GM19240 (cell line): ENCODE measurements at regions not wholly inside any gene's neighbourhood (a gene's known extent, or its start where the extent isn't known, plus 50 kb on each side); places are given as distances from the start of the nearest gene placed in this dataset.

Source experiments
- DNase-seq: peaks from one replicate; pipeline ENCODE4 v3.0.0; 2011; ENCODE audit warnings: low spot score; ENCODE audit not compliant: insufficient read length

DNA sequence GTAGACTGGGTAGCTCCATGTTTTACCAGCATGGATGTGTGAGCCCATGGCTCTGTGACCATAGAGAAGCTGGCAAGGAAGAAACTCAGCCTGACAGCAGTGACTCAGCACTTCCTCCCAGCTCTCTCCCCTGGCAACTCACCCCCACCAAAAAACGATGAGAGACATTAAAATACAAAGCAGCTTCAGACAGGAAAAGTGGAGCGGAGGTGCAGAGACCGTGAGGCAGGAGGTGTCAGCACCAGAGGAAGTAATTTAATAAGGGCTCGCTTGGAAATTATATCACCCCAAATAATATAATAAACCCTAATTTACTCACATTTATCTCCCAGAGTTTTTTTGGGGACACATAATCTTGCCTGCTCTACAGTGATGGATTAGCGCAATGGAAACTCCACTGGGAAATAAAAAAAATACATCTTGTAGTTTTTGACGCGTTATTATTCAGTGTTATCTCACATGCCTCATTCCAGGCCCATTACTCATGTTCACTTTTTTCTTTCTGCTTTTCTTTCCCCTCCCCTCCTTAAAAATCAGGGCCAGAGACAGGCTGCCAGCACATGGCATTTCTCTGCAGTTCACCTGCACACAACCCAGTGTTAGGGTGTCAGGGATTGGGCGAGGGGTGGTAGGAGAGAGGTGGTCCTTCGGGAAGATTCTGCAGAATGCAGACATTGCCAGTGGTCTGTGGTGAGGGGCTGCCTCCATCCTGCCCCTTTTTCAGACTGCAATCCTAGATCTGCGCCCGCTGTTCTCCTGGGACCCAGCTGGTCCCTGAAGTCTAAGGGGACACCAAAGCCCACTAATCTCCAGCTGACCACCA, 170.8 kb downstream of the BUD13 start:
- DNase-seq = no peak

GRCh38 chr11:116600930-116601329, 171.9 kb downstream of the BUD13 start:
- DNase-seq = no peak

GRCh38 chr11:116598556-116598955, 174.2 kb downstream of the BUD13 start:
- DNase-seq = no peak

DNA sequence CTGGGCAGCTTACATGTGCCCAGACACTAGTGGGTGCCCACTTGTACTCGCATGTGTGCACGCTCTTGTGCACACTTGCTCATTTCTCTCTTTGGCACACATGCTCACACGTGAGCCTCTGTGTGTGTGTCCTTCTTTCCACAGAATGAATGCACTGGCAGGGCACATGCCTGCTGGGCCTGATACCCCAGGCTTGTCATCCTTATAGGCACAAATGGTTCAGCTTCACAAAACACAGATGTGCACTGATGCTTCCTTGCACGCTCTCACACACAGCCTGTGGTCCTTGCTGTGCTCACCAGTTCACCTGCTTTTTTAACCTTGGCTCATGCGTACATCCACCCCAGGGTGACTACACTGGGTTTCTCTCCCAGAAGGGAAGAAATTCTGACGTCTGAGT, 174.8 kb downstream of the BUD13 start:
- DNase-seq = no peak

- no peak for DNase-seq
These were observed 176.2 kb downstream of the BUD13 start for GRCh38 chr11:116596346-116597260.

DNA sequence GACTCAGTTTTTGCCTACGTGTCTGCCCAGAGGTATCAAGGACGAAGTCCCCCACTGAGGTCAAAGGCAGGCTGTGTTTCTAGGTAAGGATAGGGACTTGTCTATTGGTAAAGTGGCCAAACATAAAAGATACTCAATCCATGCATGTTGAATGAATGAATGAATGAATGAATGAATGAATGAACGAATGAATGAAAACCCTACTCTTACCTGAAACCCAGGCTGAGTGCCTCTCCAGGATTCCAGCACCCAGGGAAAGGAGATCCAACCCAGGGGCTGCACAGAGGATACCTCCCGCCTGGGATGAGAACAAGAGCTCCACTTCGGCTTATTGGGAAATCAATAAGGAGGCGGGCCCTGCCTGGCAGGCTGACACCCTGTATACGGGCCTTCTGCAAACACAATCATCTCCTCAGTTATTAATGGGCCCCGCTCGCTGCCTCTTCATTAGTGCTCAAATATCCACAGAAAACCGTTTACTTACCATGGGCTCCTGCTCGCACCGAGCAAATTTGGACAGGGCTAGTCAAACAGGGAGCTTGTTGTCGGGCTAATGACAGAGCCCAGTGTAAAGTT, 177.4 kb downstream of the BUD13 start:
- no peak for DNase-seq

- DNase-seq = no peak
These were observed 181.8 kb downstream of the BUD13 start for GRCh38 chr11:116590844-116591570.

DNA sequence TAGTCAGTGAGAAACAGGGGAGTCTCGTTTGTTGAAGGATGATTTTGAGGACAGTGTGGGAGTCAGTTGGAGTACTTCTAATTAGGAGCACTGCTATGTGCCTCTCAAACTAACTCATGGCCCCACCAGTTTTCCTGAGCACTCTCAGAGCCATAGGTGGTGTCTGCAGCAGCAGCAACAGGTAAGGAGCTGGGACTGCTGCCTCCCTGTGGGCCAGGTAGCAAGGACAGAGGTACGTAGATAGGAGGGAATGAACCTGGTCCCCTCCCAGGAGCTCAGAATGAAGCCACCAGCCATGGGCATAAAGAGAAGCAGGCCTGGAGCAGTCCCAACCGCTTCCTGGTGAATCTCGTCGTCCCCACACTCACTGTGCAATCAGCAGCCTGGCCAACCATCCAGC, 183.4 kb downstream of the BUD13 start:
- no peak for DNase-seq

DNA sequence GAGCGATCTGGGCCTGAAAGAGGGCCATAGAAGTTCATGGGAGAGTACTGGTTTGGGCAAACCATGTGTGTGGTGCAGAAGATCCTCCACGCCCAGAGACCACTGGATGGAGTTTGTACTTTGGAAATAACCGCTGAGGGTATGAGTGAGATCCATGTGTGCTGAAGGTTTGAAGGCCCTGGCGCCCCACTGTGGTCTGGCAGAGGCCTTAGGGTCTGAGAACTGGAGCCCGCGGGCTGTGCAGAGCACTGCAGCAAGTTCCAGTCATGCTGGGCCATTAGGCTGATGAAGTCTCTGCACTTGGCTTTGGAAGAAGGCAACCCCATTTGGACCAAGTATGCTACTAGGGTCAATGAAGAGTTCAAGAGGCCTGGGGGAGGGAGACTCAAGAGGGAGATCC, 186.4 kb downstream of the BUD13 start:
- no peak for DNase-seq

DNA sequence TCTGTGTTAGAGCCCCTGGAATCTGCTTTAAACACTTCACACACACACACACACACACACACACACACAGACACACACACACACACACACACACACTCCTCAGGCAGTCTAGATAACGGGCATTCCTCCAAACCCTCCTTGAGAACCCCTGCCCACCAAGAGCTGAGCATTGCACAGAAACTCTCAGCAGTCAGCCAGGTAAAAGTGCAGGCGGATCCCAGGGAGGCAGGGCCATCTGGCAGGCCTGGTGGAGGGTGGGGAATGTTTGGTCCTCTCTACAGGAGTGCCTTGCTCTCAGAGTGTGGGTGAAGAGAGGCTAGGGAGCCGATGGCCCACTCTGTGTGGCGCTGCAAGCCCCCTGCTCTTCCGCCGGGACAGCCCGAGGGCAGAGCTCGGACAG, 190.2 kb downstream of the BUD13 start:
- DNase-seq = no peak

DNA sequence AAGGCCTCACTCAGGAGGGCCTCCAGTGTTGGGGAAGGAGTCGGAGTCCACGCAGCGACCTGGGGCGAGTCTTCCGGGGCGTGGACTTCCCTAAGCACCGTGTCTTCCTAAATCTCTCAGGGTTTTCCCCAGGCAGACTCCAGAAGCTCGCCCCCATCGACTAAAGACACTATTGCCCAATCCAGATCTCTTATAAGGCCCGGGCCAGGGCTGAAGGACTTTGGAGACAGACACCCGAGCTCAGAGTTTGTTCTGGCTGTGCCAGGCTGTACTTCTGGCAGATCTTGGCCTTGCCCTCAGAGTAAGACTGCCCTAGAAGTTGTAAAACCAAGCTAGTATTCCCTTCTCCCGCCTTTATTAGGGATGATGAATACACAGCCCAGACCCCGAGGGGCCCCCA, 191.4 kb downstream of the BUD13 start:
- DNase-seq = no peak

DNA sequence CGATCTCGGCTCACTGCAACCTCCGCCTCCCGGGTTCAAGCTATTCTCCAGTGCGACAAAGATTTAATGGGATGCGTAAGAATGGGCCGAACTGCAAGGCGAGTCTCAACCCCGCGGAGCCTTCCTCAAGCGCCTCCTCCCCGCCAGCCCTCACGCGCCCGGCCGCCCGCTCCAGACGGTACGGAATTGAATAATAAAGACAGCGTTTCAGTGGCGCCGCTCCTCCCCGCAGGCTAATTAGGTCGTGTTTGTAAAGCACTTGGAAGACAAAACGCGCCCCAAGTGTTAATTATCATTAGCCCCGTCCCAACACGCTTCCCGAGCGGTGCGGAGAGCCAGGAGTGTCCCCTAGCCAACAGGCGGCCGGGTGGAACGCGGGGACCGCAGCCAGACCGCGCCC, 192.0 kb downstream of the BUD13 start:
- no peak for DNase-seq

- no peak for DNase-seq
These were observed 192.7 kb downstream of the BUD13 start for GRCh38 chr11:116579857-116580727.

GRCh38 chr11:116579031-116579653, 193.6 kb downstream of the BUD13 start:
- no peak for DNase-seq

- DNase-seq = no peak
These were observed 194.8 kb downstream of the BUD13 start for GRCh38 chr11:116577956-116578355.

DNA sequence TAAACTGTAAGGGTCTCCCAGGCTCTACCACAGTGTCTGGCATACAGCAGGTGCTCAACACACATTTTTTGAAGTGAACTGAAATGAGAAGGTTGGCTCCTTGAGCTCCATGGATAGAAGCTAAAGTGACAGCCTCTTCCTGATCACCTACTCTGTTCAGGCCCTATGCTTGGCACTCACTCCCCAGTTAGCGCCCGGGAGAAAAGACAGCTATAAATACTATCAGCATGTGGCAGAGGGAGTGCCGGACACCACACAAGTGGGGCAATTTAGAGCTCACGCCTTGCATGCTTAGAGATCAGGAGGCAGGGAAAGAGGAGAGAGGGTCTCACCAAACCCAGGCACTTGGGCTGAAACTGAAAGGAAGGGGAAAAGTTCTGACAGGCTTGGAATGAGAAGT, 195.5 kb downstream of the BUD13 start:
- DNase-seq = no peak

- no peak for DNase-seq
These were observed 196.3 kb downstream of the BUD13 start for GRCh38 chr11:116576526-116576925.

DNA sequence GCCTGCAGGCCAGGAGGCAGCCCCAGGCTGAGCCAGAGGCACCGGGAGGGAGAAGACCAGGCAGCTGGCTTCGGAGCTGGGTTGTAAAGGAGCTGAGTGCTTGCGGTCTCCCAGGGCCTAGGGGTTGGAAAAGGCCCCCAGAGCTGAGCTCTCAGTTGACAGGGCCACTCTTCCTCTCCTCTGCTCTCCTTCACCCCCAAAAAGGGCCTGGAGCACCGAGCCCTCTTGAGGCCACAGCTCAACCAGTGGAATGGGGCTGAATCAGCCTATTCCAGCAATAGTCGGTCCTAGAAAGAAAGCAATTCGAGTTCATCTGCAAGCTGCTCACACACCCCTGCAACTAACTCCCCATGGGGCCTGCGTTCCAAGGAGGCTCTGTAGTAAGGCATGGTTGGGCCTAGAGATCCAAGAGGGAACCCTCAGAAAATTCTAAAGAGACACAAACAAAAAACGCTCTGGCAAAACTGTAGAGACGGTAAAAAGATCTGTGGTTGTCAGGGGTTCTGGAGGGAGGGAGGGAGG, 205.0 kb downstream of the BUD13 start:
- no peak for DNase-seq

GRCh38 chr11:116563712-116564047, 209.1 kb downstream of the BUD13 start:
- DNase-seq = no peak
